GM23248 (cell line): ENCODE measurements at regions not wholly inside any gene's neighbourhood (a gene's known extent, or its start where the extent isn't known, plus 50 kb on each side); places are given as distances from the start of the nearest gene placed in this dataset.

ENCODE experiments used
- EZH2 ChIP-seq: fragments of 200-600 bp; sonication (generic); IDR thresholded peaks from 2 replicates; pipeline ENCODE4 v1.6.1; 2018; ENCODE audit warnings: antibody characterized with exemption, mild to moderate bottlenecking; ENCODE audit not compliant: insufficient read depth, poor library complexity, severe bottlenecking
- EZH2phosphoT487 ChIP-seq: fragments of 200-600 bp; sonication (generic); IDR thresholded peaks from 2 replicates; pipeline ENCODE4 v1.6.1; 2018; ENCODE audit warnings: antibody characterized with exemption, moderate library complexity, mild to moderate bottlenecking, low read depth; ENCODE audit not compliant: insufficient read depth

GRCh38 chr4:111404673-111405072 is 740.6 kb upstream of the FAM241A start:
- TF ChIP-seq EZH2 (no peak), EZH2phosphoT487 (no peak)
